HEK293 (cell line): ENCODE measurements at regions not wholly inside any gene's neighbourhood (a gene's known extent, or its start where the extent isn't known, plus 50 kb on each side); places are given as distances from the start of the nearest gene placed in this dataset.

Experiments used
- CTCF ChIP-seq: fragments of 450-650 bp; formaldehyde crosslinking; IDR thresholded peaks from 2 replicates; pipeline ENCODE4 v1.5.1; 2016; ENCODE audit warnings: missing biosample characterization, missing genetic modification characterization
- WT1 ChIP-seq: fragments of 450-650 bp; formaldehyde crosslinking; IDR thresholded peaks from 2 replicates; pipeline ENCODE4 v1.5.1; 2016; ENCODE audit warnings: missing biosample characterization, missing genetic modification characterization
- YY1 ChIP-seq: fragments of 450-650 bp; formaldehyde crosslinking; IDR thresholded peaks from 2 replicates; pipeline ENCODE4 v1.5.1; 2018; ENCODE audit warnings: missing biosample characterization, missing genetic modification characterization
- ZNF302 ChIP-seq: fragments of 450-650 bp; formaldehyde crosslinking; IDR thresholded peaks from 2 replicates; pipeline ENCODE4 v1.5.1; 2016; ENCODE audit warnings: missing biosample characterization, missing genetic modification characterization, low read depth
- ZNF354C ChIP-seq: fragments of 450-650 bp; formaldehyde crosslinking; IDR thresholded peaks from 2 replicates; pipeline ENCODE4 v1.5.1; 2016; ENCODE audit warnings: missing biosample characterization, missing genetic modification characterization, low read depth, borderline replicate concordance
- ZNF501 ChIP-seq: fragments of 450-650 bp; formaldehyde crosslinking; IDR thresholded peaks from 2 replicates; pipeline ENCODE4 v1.5.1; 2016; ENCODE audit warnings: missing biosample characterization, missing genetic modification characterization
- TF ChIP-seq, protein P1 (sequence below): fragments of 450-650 bp; formaldehyde crosslinking; IDR thresholded peaks from 2 replicates; pipeline ENCODE4 v1.5.1; 2016; ENCODE audit warnings: missing biosample characterization, missing genetic modification characterization
- TF ChIP-seq, protein P2 (sequence below): fragments of 450-650 bp; formaldehyde crosslinking; IDR thresholded peaks from 2 replicates; pipeline ENCODE4 v1.5.1; 2016; ENCODE audit warnings: missing biosample characterization, missing genetic modification characterization
- TF ChIP-seq, protein P3 (sequence below): fragments of 450-650 bp; formaldehyde crosslinking; IDR thresholded peaks from 2 replicates; pipeline ENCODE4 v1.5.1; 2016; ENCODE audit warnings: missing biosample characterization, missing genetic modification characterization

GRCh38 chr7:47024991-47025390 lies 556.9 kb downstream of the TNS3 start:
- TF ChIP-seq YY1: no peak
- TF ChIP-seq, protein P1, sequence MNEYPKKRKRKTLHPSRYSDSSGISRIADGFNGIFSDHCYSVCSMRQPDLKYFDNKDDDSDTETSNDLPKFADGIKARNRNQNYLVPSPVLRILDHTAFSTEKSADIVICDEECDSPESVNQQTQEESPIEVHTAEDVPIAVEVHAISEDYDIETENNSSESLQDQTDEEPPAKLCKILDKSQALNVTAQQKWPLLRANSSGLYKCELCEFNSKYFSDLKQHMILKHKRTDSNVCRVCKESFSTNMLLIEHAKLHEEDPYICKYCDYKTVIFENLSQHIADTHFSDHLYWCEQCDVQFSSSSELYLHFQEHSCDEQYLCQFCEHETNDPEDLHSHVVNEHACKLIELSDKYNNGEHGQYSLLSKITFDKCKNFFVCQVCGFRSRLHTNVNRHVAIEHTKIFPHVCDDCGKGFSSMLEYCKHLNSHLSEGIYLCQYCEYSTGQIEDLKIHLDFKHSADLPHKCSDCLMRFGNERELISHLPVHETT (tag by site-specific recombination): no peak
- TF ChIP-seq ZNF302 (tag by site-specific recombination): no peak
- no peak for TF ChIP-seq ZNF354C (tag by site-specific recombination)
- no peak for TF ChIP-seq CTCF
- TF ChIP-seq, protein P2, sequence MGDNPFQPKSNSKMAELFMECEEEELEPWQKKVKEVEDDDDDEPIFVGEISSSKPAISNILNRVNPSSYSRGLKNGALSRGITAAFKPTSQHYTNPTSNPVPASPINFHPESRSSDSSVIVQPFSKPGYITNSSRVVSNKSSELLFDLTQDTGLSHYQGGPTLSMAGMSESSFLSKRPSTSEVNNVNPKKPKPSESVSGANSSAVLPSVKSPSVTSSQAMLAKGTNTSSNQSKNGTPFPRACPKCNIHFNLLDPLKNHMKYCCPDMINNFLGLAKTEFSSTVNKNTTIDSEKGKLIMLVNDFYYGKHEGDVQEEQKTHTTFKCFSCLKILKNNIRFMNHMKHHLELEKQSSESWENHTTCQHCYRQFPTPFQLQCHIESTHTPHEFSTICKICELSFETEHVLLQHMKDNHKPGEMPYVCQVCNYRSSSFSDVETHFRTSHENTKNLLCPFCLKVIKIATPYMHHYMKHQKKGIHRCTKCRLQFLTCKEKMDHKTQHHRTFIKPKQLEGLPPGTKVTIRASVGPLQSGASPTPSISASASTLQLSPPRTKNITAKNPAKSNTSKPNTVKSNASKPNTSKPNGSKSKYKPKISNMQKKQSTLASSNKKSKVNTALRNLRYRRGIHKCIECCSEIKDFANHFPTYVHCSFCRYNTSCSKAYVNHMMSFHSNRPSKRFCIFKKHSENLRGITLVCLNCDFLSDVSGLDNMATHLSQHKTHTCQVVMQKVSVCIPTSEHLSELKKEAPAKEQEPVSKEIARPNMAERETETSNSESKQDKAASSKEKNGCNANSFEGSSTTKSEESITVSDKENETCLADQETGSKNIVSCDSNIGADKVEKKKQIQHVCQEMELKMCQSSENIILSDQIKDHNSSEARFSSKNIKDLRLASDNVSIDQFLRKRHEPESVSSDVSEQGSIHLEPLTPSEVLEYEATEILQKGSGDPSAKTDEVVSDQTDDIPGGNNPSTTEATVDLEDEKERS: no peak
- no peak for TF ChIP-seq ZNF501 (tag by site-specific recombination)
- TF ChIP-seq, protein P3, sequence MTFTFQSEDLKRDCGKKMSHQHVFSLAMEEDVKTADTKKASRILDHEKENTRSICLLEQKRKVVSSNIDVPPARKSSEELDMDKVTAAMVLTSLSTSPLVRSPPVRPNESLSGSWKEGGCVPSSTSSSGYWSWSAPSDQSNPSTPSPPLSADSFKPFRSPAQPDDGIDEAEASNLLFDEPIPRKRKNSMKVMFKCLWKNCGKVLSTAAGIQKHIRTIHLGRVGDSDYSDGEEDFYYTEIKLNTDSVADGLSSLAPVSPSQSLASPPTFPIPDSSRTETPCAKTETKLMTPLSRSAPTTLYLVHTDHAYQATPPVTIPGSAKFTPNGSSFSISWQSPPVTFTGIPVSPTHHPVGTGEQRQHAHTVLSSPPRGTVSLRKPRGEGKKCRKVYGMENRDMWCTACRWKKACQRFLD (tag by site-specific recombination): no peak
- no peak for TF ChIP-seq WT1 (tag by site-specific recombination)
